HepG2 (cell line): ENCODE measurements at regions not wholly inside any gene's neighbourhood (a gene's known extent, or its start where the extent isn't known, plus 50 kb on each side); places are given as distances from the start of the nearest gene placed in this dataset.

Source experiments
- ZNF180 ChIP-seq: sonication (generic); formaldehyde crosslinking; IDR thresholded peaks from 2 replicates; pipeline ENCODE4 v1.4.0; 2020; ENCODE audit warnings: low read depth, missing genetic modification reagents, borderline replicate concordance
- TF ChIP-seq, protein P1 (sequence below): sonication (generic); formaldehyde crosslinking; IDR thresholded peaks from 2 replicates; pipeline ENCODE4 v1.4.0; 2020; ENCODE audit warnings: missing genetic modification reagents
- TF ChIP-seq, protein P2 (sequence below): IDR thresholded peaks from 2 replicates; pipeline ENCODE4 v1.6.1; 2016; ENCODE audit warnings: low read depth, missing genetic modification reagents, missing compliant biosample characterization
- TF ChIP-seq, protein P3 (sequence below): sonication (generic); formaldehyde crosslinking; IDR thresholded peaks from 2 replicates; pipeline ENCODE4 v1.4.0; 2020; ENCODE audit warnings: mild to moderate bottlenecking, missing genetic modification reagents

DNA sequence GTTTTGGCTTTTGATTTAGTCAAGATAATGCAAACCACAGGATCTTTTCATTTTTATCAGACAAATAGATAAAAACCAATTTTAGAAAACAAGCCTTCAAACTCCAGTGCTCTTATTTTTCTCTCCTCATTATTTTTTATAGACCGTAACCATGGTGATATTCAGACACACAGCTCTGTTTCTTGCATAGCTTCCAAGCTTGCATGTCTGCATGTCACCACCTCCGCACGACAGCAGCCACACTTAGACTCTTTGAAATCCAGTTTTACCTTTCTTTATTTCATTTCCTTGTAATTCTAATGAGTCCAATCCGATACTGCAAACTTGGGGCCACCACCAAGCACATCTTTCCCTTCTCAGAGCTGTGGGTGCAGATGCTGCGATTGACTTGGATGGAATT lies 94.3 kb upstream of the GPM6A start (continued):
- TF ChIP-seq, protein P1, sequence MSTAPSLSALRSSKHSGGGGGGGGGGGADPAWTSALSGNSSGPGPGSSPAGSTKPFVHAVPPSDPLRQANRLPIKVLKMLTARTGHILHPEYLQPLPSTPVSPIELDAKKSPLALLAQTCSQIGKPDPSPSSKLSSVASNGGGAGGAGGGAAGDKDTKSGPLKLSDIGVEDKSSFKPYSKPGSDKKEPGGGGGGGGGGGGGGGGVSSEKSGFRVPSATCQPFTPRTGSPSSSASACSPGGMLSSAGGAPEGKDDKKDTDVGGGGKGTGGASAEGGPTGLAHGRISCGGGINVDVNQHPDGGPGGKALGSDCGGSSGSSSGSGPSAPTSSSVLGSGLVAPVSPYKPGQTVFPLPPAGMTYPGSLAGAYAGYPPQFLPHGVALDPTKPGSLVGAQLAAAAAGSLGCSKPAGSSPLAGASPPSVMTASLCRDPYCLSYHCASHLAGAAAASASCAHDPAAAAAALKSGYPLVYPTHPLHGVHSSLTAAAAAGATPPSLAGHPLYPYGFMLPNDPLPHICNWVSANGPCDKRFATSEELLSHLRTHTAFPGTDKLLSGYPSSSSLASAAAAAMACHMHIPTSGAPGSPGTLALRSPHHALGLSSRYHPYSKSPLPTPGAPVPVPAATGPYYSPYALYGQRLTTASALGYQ (CRISPR knock-in tag) = no peak
- TF ChIP-seq, protein P2, sequence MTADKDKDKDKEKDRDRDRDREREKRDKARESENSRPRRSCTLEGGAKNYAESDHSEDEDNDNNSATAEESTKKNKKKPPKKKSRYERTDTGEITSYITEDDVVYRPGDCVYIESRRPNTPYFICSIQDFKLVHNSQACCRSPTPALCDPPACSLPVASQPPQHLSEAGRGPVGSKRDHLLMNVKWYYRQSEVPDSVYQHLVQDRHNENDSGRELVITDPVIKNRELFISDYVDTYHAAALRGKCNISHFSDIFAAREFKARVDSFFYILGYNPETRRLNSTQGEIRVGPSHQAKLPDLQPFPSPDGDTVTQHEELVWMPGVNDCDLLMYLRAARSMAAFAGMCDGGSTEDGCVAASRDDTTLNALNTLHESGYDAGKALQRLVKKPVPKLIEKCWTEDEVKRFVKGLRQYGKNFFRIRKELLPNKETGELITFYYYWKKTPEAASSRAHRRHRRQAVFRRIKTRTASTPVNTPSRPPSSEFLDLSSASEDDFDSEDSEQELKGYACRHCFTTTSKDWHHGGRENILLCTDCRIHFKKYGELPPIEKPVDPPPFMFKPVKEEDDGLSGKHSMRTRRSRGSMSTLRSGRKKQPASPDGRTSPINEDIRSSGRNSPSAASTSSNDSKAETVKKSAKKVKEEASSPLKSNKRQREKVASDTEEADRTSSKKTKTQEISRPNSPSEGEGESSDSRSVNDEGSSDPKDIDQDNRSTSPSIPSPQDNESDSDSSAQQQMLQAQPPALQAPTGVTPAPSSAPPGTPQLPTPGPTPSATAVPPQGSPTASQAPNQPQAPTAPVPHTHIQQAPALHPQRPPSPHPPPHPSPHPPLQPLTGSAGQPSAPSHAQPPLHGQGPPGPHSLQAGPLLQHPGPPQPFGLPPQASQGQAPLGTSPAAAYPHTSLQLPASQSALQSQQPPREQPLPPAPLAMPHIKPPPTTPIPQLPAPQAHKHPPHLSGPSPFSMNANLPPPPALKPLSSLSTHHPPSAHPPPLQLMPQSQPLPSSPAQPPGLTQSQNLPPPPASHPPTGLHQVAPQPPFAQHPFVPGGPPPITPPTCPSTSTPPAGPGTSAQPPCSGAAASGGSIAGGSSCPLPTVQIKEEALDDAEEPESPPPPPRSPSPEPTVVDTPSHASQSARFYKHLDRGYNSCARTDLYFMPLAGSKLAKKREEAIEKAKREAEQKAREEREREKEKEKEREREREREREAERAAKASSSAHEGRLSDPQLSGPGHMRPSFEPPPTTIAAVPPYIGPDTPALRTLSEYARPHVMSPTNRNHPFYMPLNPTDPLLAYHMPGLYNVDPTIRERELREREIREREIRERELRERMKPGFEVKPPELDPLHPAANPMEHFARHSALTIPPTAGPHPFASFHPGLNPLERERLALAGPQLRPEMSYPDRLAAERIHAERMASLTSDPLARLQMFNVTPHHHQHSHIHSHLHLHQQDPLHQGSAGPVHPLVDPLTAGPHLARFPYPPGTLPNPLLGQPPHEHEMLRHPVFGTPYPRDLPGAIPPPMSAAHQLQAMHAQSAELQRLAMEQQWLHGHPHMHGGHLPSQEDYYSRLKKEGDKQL (CRISPR knock-in tag) = no peak
- TF ChIP-seq, protein P3, sequence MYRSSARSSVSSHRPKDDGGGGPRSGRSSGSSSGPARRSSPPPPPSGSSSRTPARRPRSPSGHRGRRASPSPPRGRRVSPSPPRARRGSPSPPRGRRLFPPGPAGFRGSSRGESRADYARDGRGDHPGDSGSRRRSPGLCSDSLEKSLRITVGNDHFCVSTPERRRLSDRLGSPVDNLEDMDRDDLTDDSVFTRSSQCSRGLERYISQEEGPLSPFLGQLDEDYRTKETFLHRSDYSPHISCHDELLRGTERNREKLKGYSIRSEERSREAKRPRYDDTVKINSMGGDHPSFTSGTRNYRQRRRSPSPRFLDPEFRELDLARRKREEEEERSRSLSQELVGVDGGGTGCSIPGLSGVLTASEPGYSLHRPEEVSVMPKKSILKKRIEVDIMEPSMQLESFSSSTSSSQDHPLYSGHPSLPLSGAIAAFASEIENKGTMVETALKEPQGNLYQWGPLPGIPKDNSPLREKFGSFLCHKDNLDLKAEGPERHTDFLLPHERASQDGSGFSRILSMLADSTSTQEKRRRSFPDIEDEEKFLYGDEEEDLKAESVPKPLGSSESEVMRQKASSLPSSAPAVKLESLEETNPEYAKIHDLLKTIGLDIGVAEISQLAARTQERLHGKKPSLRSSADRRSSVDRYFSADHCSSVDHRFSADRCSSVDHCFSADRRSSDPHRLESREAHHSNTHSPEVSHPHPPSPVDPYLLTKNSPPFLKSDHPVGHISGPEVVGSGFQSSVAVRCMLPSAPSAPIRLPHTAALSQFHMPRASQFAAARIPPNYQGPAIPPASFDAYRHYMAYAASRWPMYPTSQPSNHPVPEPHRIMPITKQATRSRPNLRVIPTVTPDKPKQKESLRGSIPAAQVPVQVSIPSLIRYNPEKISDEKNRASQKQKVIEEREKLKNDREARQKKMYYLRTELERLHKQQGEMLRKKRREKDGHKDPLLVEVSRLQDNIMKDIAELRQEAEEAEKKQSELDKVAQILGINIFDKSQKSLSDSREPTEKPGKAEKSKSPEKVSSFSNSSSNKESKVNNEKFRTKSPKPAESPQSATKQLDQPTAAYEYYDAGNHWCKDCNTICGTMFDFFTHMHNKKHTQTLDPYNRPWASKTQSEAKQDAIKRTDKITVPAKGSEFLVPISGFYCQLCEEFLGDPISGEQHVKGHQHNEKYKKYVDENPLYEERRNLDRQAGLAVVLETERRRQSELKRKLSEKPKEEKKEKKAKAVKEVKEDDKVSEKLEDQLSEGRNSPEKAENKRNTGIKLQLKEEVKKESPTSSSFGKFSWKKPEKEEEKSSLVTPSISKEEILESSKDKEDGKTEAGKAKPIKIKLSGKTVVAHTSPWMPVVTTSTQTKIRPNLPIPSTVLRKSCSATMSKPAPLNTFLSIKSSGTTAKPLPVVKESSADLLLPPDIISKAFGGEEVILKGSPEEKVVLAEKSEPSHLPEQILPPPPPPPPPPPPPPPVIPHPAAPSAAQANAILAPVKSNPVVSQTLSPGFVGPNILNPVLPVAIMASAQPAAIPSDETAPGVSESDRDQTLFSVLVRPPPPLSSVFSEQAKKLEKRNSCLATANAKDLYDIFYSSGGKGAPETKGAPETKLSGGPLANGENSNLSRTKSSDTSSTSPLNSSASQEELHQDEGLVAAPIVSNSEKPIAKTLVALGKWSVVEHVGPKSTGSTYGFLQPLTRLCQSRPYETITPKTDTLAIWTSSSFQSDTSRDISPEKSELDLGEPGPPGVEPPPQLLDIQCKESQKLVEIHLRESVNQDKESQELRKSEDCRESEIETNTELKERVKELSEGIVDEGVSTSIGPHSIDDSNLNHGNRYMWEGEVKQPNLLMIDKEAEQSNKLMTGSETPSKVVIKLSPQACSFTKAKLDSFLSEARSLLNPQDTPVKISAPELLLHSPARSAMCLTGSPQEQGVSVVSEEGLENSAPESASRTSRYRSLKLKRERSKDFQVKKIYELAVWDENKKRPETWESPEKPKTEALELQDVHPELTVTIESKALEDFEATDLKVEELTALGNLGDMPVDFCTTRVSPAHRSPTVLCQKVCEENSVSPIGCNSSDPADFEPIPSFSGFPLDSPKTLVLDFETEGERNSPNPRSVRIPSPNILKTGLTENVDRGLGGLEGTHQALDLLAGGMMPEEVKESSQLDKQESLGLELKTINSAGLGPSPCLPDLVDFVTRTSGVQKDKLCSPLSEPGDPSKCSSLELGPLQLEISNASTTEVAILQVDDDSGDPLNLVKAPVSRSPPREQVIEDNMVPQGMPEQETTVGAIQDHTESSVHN (CRISPR knock-in tag) = no peak
- TF ChIP-seq ZNF180 (CRISPR knock-in tag) = no peak
